ENCODE measurements at regions not wholly inside any gene's neighbourhood (a gene's known extent, or its start where the extent isn't known, plus 50 kb on each side); places are given as distances from the start of the nearest gene placed in this dataset.
"Not testable (repeated sequence)": the region's sequence is repeated elsewhere in the genome, so short reads cannot be mapped to it uniquely, and the experiment has no call there.

- DNase-seq (ENCODE audit: low read depth) = no peak
- no peak overlapping the region for H3K4me3 ChIP-seq (ENCODE audit: control insufficient read depth, low read depth, low read length)
- TF ChIP-seq CTCF (conservative IDR thresholded peaks at IDR 0.05; ENCODE audit: control insufficient read depth, insufficient read depth, low read depth, low read length) = no peak
Observed at GRCh38 chr13:81089371-81090157, 748.6 kb upstream of the SPRY2 start.

- no peak for DNase-seq (ENCODE audit: low read depth)
- TF ChIP-seq CTCF (conservative IDR thresholded peaks at IDR 0.05; ENCODE audit: control insufficient read depth, insufficient read depth, low read depth, low read length) = no peak
- H3K4me3 ChIP-seq (ENCODE audit: control insufficient read depth, low read depth, low read length) = no peak overlapping the region
Observed at GRCh38 chr13:81080911-81081454, 740.1 kb upstream of the SPRY2 start.

GRCh38 chr13:81078048-81078447, 737.1 kb upstream of the SPRY2 start:
- TF ChIP-seq CTCF (conservative IDR thresholded peaks at IDR 0.05; ENCODE audit: control insufficient read depth, insufficient read depth, low read depth, low read length) = no peak
- H3K4me3 ChIP-seq (ENCODE audit: control insufficient read depth, low read depth, low read length) = no peak overlapping the region
- no peak for DNase-seq (ENCODE audit: low read depth)

GRCh38 chr13:81069822-81070221, 728.9 kb upstream of the SPRY2 start:
- not testable (repeated sequence) for H3K4me3 ChIP-seq (ENCODE audit: control insufficient read depth, low read depth, low read length)

GRCh38 chr13:81058916-81059290, 718.0 kb upstream of the SPRY2 start:
- no peak overlapping the region for H3K4me3 ChIP-seq (ENCODE audit: control insufficient read depth, low read depth, low read length)
- DNase-seq (ENCODE audit: low read depth) = peak; percentile 2
- TF ChIP-seq CTCF (conservative IDR thresholded peaks at IDR 0.05; ENCODE audit: control insufficient read depth, insufficient read depth, low read depth, low read length) = no peak

More at GRCh38 chr13:81069822-81070221, 728.9 kb upstream of the SPRY2 start:
- DNase-seq (ENCODE audit: low read depth) = not testable (repeated sequence)

- no peak overlapping the region for H3K4me3 ChIP-seq (ENCODE audit: control insufficient read depth, low read depth, low read length)
- TF ChIP-seq CTCF (conservative IDR thresholded peaks at IDR 0.05; ENCODE audit: control insufficient read depth, insufficient read depth, low read depth, low read length) = no peak
- DNase-seq (ENCODE audit: low read depth) = no peak
Observed at GRCh38 chr13:81058211-81058915, 717.4 kb upstream of the SPRY2 start.

GRCh38 chr13:81051873-81052272, 710.9 kb upstream of the SPRY2 start:
- no peak overlapping the region for H3K4me3 ChIP-seq (ENCODE audit: control insufficient read depth, low read depth, low read length)
- peak; percentile 6 for DNase-seq (ENCODE audit: low read depth)
- peak; percentile 23 for TF ChIP-seq CTCF (conservative IDR thresholded peaks at IDR 0.05; ENCODE audit: control insufficient read depth, insufficient read depth, low read depth, low read length)

All from fibroblast of mammary gland (primary cell).